ENCODE measurements at regions not wholly inside any gene's neighbourhood (a gene's known extent, or its start where the extent isn't known, plus 50 kb on each side); places are given as distances from the start of the nearest gene placed in this dataset.

GRCh38 chr9:86860006-86860405, 87.3 kb downstream of the GAS1 start:
- no peak for DNase-seq (ENCODE audit: low read depth in 4 of 6, low spot score in 6 of 6)
- no peaks in the 10 kb centered on the region for H3K36me3 ChIP-seq (ENCODE audit: control insufficient read depth, insufficient read depth, low read length)
- no peaks in the 10 kb centered on the region for H3K4me1 ChIP-seq (ENCODE audit: control insufficient read depth, insufficient read depth, low read length)
- no peaks in the 10 kb centered on the region for H3K9me3 ChIP-seq (ENCODE audit: control insufficient read depth, insufficient read depth, low read length)
- WGBS (ENCODE audit: insufficient coverage), result 70% methylated on average over 1 of the region's 6 CpGs
- H3K27me3 ChIP-seq (ENCODE audit: control insufficient read depth, insufficient read depth, low read length), result peaks cover 3% of the 10 kb centered on the region
- H3K4me3 ChIP-seq (ENCODE audit: low read depth, low read length), result no peak overlapping the region
- H3K27ac ChIP-seq (ENCODE audit: low read depth, low read length), result no peak overlapping the region

GRCh38 chr9:86859056-86859455, 88.2 kb downstream of the GAS1 start:
- H3K27me3 ChIP-seq (ENCODE audit: control insufficient read depth, insufficient read depth, low read length), result peaks cover 3% of the 10 kb centered on the region
- H3K27ac ChIP-seq (ENCODE audit: low read depth, low read length), result no peak overlapping the region
- no peaks in the 10 kb centered on the region for H3K4me1 ChIP-seq (ENCODE audit: control insufficient read depth, insufficient read depth, low read length)
- no peaks in the 10 kb centered on the region for H3K9me3 ChIP-seq (ENCODE audit: control insufficient read depth, insufficient read depth, low read length)
- 96% methylated on average over 3 of the region's 3 CpGs for WGBS (ENCODE audit: insufficient coverage)
- no peak for DNase-seq (ENCODE audit: low read depth in 4 of 6, low spot score in 6 of 6)
- no peaks in the 10 kb centered on the region for H3K36me3 ChIP-seq (ENCODE audit: control insufficient read depth, insufficient read depth, low read length)
- no peak overlapping the region for H3K4me3 ChIP-seq (ENCODE audit: low read depth, low read length)

- H3K9me3 ChIP-seq (ENCODE audit: control insufficient read depth, insufficient read depth, low read length), result no peaks in the 10 kb centered on the region
- WGBS (ENCODE audit: insufficient coverage), result no CpG with 5 or more reads among the region's 1 CpG
- peaks cover 3% of the 10 kb centered on the region for H3K27me3 ChIP-seq (ENCODE audit: control insufficient read depth, insufficient read depth, low read length)
- no peak overlapping the region for H3K27ac ChIP-seq (ENCODE audit: low read depth, low read length)
- no peak overlapping the region for H3K4me3 ChIP-seq (ENCODE audit: low read depth, low read length)
- H3K4me1 ChIP-seq (ENCODE audit: control insufficient read depth, insufficient read depth, low read length), result no peaks in the 10 kb centered on the region
- peak in 1 of 6 donors; percentile 47 for DNase-seq (ENCODE audit: low read depth in 4 of 6, low spot score in 6 of 6)
- H3K36me3 ChIP-seq (ENCODE audit: control insufficient read depth, insufficient read depth, low read length), result no peaks in the 10 kb centered on the region
These were observed 89.3 kb downstream of the GAS1 start for GRCh38 chr9:86858009-86858408.

- no peaks in the 10 kb centered on the region for H3K9me3 ChIP-seq (ENCODE audit: control insufficient read depth, insufficient read depth, low read length)
- peaks cover 3% of the 10 kb centered on the region for H3K27me3 ChIP-seq (ENCODE audit: control insufficient read depth, insufficient read depth, low read length)
- no peak for DNase-seq (ENCODE audit: low read depth in 4 of 6, low spot score in 6 of 6)
- no CpG with 5 or more reads among the region's 3 CpGs for whole genome bisulfite sequencing (ENCODE audit: insufficient coverage)
- no peaks in the 10 kb centered on the region for H3K36me3 ChIP-seq (ENCODE audit: control insufficient read depth, insufficient read depth, low read length)
- H3K4me1 ChIP-seq (ENCODE audit: control insufficient read depth, insufficient read depth, low read length), result no peaks in the 10 kb centered on the region
- no peak overlapping the region for H3K4me3 ChIP-seq (ENCODE audit: low read depth, low read length)
- no peak overlapping the region for H3K27ac ChIP-seq (ENCODE audit: low read depth, low read length)
These were observed 91.0 kb downstream of the GAS1 start for GRCh38 chr9:86856259-86856658.

GRCh38 chr9:86854898-86855523, 92.3 kb downstream of the GAS1 start:
- no peaks in the 10 kb centered on the region for H3K9me3 ChIP-seq (ENCODE audit: control insufficient read depth, insufficient read depth, low read length)
- H3K4me3 ChIP-seq (ENCODE audit: low read depth, low read length), result no peak overlapping the region
- no peaks in the 10 kb centered on the region for H3K36me3 ChIP-seq (ENCODE audit: control insufficient read depth, insufficient read depth, low read length)
- no peaks in the 10 kb centered on the region for H3K4me1 ChIP-seq (ENCODE audit: control insufficient read depth, insufficient read depth, low read length)
- peaks cover 3% of the 10 kb centered on the region for H3K27me3 ChIP-seq (ENCODE audit: control insufficient read depth, insufficient read depth, low read length)
- H3K27ac ChIP-seq (ENCODE audit: low read depth, low read length), result no peak overlapping the region
- 7% methylated on average over 2 of the region's 5 CpGs for WGBS (ENCODE audit: insufficient coverage)
- DNase-seq (ENCODE audit: low read depth in 4 of 6, low spot score in 6 of 6), result peak in 5 of 6 donors; percentile 17 to 83 (median 33)

GRCh38 chr9:86846656-86847055, 100.7 kb downstream of the GAS1 start:
- Histone ChIP-seq H3K36me3 (ENCODE audit: control insufficient read depth, insufficient read depth, low read length) (no peaks in the 10 kb centered on the region), H3K27ac (ENCODE audit: low read depth, low read length) (no peak overlapping the region), H3K4me1 (ENCODE audit: control insufficient read depth, insufficient read depth, low read length) (no peaks in the 10 kb centered on the region), H3K27me3 (ENCODE audit: control insufficient read depth, insufficient read depth, low read length) (no peaks in the 10 kb centered on the region), H3K9me3 (ENCODE audit: control insufficient read depth, insufficient read depth, low read length) (no peaks in the 10 kb centered on the region), H3K4me3 (ENCODE audit: low read depth, low read length) (no peak overlapping the region)
- no peak for DNase-seq (ENCODE audit: low read depth in 4 of 6, low spot score in 6 of 6)
- 78% methylated on average over 4 of the region's 5 CpGs for WGBS (ENCODE audit: insufficient coverage)

- DNase-seq (ENCODE audit: low read depth in 4 of 6, low spot score in 6 of 6), result peak in 3 of 6 donors; percentile 20 to 79 (median 62)
- Histone ChIP-seq H3K27ac (ENCODE audit: low read depth, low read length) (no peak overlapping the region), H3K27me3 (ENCODE audit: control insufficient read depth, insufficient read depth, low read length) (no peaks in the 10 kb centered on the region), H3K36me3 (ENCODE audit: control insufficient read depth, insufficient read depth, low read length) (no peaks in the 10 kb centered on the region), H3K4me1 (ENCODE audit: control insufficient read depth, insufficient read depth, low read length) (peaks cover 3% of the 10 kb centered on the region), H3K9me3 (ENCODE audit: control insufficient read depth, insufficient read depth, low read length) (no peaks in the 10 kb centered on the region), H3K4me3 (ENCODE audit: low read depth, low read length) (no peak overlapping the region)
- 17% methylated on average over 1 of the region's 1 CpG for WGBS (ENCODE audit: insufficient coverage)
These were observed 104.1 kb downstream of the GAS1 start for GRCh38 chr9:86843206-86843605.

- no peak for DNase-seq (ENCODE audit: low read depth in 4 of 6, low spot score in 6 of 6)
- H3K27me3 ChIP-seq (ENCODE audit: control insufficient read depth, insufficient read depth, low read length), result no peaks in the 10 kb centered on the region
- WGBS (ENCODE audit: insufficient coverage), result 71% methylated on average over 5 of the region's 6 CpGs
- no peak overlapping the region for H3K27ac ChIP-seq (ENCODE audit: low read depth, low read length)
- H3K36me3 ChIP-seq (ENCODE audit: control insufficient read depth, insufficient read depth, low read length), result no peaks in the 10 kb centered on the region
- H3K4me1 ChIP-seq (ENCODE audit: control insufficient read depth, insufficient read depth, low read length), result peaks cover 3% of the 10 kb centered on the region
- no peak overlapping the region for H3K4me3 ChIP-seq (ENCODE audit: low read depth, low read length)
- H3K9me3 ChIP-seq (ENCODE audit: control insufficient read depth, insufficient read depth, low read length), result no peaks in the 10 kb centered on the region
These were observed 104.7 kb downstream of the GAS1 start for GRCh38 chr9:86842573-86842972.

GRCh38 chr9:86839522-86839921, 107.8 kb downstream of the GAS1 start:
- no CpG with 5 or more reads among the region's 3 CpGs for WGBS (ENCODE audit: insufficient coverage)
- Histone ChIP-seq H3K4me3 (ENCODE audit: low read depth, low read length) (no peak overlapping the region), H3K9me3 (ENCODE audit: control insufficient read depth, insufficient read depth, low read length) (no peaks in the 10 kb centered on the region), H3K27me3 (ENCODE audit: control insufficient read depth, insufficient read depth, low read length) (no peaks in the 10 kb centered on the region), H3K27ac (ENCODE audit: low read depth, low read length) (no peak overlapping the region), H3K36me3 (ENCODE audit: control insufficient read depth, insufficient read depth, low read length) (no peaks in the 10 kb centered on the region), H3K4me1 (ENCODE audit: control insufficient read depth, insufficient read depth, low read length) (peaks cover 3% of the 10 kb centered on the region)
- DNase-seq (ENCODE audit: low read depth in 4 of 6, low spot score in 6 of 6), result no peak
